HepG2 (cell line): ENCODE measurements at regions not wholly inside any gene's neighbourhood (a gene's known extent, or its start where the extent isn't known, plus 50 kb on each side); places are given as distances from the start of the nearest gene placed in this dataset.

ENCODE experiments used
- DR1 ChIP-seq: sonication (generic); formaldehyde crosslinking; IDR thresholded peaks from 2 replicates; pipeline ENCODE4 v1.8.0; 2021; ENCODE audit warnings: mild to moderate bottlenecking, missing genetic modification reagents, inconsistent platforms
- ERF ChIP-seq: IDR thresholded peaks from 2 replicates; pipeline ENCODE4 v1.6.1; 2018; ENCODE audit warnings: missing biosample characterization, missing genetic modification reagents
- EZH2 ChIP-seq: conservative IDR thresholded peaks from 2 replicates; pipeline ENCODE4 v1.6.1; 2012; ENCODE audit warnings: mild to moderate bottlenecking, low read depth, low read length, moderate library complexity
- HINFP ChIP-seq: sonication (generic); formaldehyde crosslinking; IDR thresholded peaks from 2 replicates; pipeline ENCODE4 v1.4.0; 2020; ENCODE audit warnings: low read depth, mild to moderate bottlenecking, missing genetic modification reagents
- MEIS2 ChIP-seq: sonication (generic); formaldehyde crosslinking; IDR thresholded peaks from 2 replicates; pipeline ENCODE4 v1.9.0; 2021; ENCODE audit warnings: mild to moderate bottlenecking, missing genetic modification reagents
- MTA1 ChIP-seq: sonication (generic); formaldehyde crosslinking; IDR thresholded peaks from 2 replicates; pipeline ENCODE4 v1.4.0; 2020; ENCODE audit warnings: missing genetic modification reagents, mild to moderate bottlenecking, borderline replicate concordance
- SCMH1 ChIP-seq: sonication (generic); formaldehyde crosslinking; IDR thresholded peaks from 2 replicates; pipeline ENCODE4 v1.9.0; 2021; ENCODE audit warnings: missing genetic modification reagents, mild to moderate bottlenecking, borderline replicate concordance
- SNAPC4 ChIP-seq: sonication (generic); formaldehyde crosslinking; IDR thresholded peaks from 2 replicates; pipeline ENCODE4 v1.4.0; 2020; ENCODE audit warnings: mild to moderate bottlenecking, missing genetic modification reagents
- ZBED4 ChIP-seq: sonication (generic); formaldehyde crosslinking; IDR thresholded peaks from 2 replicates; pipeline ENCODE4 v1.4.0; 2020; ENCODE audit warnings: missing genetic modification reagents, borderline replicate concordance
- ZNF296 ChIP-seq: sonication (generic); formaldehyde crosslinking; conservative IDR thresholded peaks from 2 replicates; pipeline ENCODE4 v1.5.0; 2020; ENCODE audit warnings: mild to moderate bottlenecking, missing genetic modification reagents
- TF ChIP-seq, protein P1 (sequence below): sonication (generic); formaldehyde crosslinking; IDR thresholded peaks from 2 replicates; pipeline ENCODE4 v1.4.0; 2020; ENCODE audit warnings: missing genetic modification reagents

- TF ChIP-seq SNAPC4 (CRISPR knock-in tag) = peak; percentile 66; the same call in 1 of the 2 replicates
- 0 out of 2 replicates have a peak, but pooled peaks have one; percentile 81 for TF ChIP-seq ERF (CRISPR knock-in tag)
- TF ChIP-seq ZNF296 (CRISPR knock-in tag) = no peak
- TF ChIP-seq MTA1 (CRISPR knock-in tag) = peak; percentile 43; the same call in 1 of the 2 replicates
- TF ChIP-seq SCMH1 (CRISPR knock-in tag) = no peak
- no peak for TF ChIP-seq HINFP (CRISPR knock-in tag)
- TF ChIP-seq ZBED4 (CRISPR knock-in tag) = 0 out of 2 replicates have a peak, but pooled peaks have one; percentile 58
- no peak for TF ChIP-seq DR1 (CRISPR knock-in tag)
- no peak for TF ChIP-seq EZH2
- TF ChIP-seq MEIS2 (CRISPR knock-in tag) = peak; percentile 90; the same call in 1 of the 2 replicates
- TF ChIP-seq, protein P1, sequence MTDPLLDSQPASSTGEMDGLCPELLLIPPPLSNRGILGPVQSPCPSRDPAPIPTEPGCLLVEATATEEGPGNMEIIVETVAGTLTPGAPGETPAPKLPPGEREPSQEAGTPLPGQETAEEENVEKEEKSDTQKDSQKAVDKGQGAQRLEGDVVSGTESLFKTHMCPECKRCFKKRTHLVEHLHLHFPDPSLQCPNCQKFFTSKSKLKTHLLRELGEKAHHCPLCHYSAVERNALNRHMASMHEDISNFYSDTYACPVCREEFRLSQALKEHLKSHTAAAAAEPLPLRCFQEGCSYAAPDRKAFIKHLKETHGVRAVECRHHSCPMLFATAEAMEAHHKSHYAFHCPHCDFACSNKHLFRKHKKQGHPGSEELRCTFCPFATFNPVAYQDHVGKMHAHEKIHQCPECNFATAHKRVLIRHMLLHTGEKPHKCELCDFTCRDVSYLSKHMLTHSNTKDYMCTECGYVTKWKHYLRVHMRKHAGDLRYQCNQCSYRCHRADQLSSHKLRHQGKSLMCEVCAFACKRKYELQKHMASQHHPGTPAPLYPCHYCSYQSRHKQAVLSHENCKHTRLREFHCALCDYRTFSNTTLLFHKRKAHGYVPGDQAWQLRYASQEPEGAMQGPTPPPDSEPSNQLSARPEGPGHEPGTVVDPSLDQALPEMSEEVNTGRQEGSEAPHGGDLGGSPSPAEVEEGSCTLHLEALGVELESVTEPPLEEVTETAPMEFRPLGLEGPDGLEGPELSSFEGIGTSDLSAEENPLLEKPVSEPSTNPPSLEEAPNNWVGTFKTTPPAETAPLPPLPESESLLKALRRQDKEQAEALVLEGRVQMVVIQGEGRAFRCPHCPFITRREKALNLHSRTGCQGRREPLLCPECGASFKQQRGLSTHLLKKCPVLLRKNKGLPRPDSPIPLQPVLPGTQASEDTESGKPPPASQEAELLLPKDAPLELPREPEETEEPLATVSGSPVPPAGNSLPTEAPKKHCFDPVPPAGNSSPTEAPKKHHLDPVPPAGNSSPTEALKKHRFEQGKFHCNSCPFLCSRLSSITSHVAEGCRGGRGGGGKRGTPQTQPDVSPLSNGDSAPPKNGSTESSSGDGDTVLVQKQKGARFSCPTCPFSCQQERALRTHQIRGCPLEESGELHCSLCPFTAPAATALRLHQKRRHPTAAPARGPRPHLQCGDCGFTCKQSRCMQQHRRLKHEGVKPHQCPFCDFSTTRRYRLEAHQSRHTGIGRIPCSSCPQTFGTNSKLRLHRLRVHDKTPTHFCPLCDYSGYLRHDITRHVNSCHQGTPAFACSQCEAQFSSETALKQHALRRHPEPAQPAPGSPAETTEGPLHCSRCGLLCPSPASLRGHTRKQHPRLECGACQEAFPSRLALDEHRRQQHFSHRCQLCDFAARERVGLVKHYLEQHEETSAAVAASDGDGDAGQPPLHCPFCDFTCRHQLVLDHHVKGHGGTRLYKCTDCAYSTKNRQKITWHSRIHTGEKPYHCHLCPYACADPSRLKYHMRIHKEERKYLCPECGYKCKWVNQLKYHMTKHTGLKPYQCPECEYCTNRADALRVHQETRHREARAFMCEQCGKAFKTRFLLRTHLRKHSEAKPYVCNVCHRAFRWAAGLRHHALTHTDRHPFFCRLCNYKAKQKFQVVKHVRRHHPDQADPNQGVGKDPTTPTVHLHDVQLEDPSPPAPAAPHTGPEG (CRISPR knock-in tag) = no peak
Measured at GRCh38 chr10:59073456-59074053, 102.9 kb upstream of the PHYHIPL start (continued).
